ENCODE measurements at regions not wholly inside any gene's neighbourhood (a gene's known extent, or its start where the extent isn't known, plus 50 kb on each side); places are given as distances from the start of the nearest gene placed in this dataset.

DNA sequence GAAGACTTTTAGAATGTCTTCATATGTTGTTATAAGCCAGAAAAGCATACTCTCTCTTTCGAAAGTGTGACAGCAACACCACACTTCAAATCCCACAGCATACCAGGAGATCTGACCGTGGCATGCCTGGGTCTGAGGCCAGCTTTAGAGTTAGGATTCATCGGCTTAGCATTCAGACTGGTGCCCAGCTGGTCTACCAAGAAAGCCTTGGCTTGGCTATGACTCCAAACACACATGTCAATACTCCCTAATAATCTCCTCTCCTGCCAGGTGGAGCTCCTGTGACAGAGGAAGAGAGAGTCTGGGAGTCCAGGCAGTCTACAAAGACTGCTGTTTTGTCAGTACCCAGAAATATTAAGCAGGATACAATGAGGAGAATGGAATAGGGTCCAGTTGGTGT lies 77.1 kb upstream of the MAN1A1 start:
- 61% methylated on average over 3 of the region's 3 CpGs; no CpG with 5 or more reads in 1 of the 2 experiments for WGBS, 2 experiments (ENCODE audit: extremely low coverage in 1 of 2, insufficient coverage in 1 of 2, insufficient read length in 1 of 2, insufficient replicate concordance in 2 of 2, low coverage in 1 of 2, low lambda C conversion rate in 2 of 2, missing lambda C conversion rate in 1 of 2)
- CTCF ChIA-PET (ENCODE audit: partially characterized antibody): no interaction called here

More for the DNA sequence above, 77.1 kb upstream of the MAN1A1 start:
- Histone ChIP-seq H2AFZ (ENCODE audit: low read length) (0 out of 2 replicates have a peak overlapping the region, but pooled peaks have one; percentile 2), H2BK15ac (ENCODE audit: low read length) (no peak overlapping the region), H3K4me1 (replicated peaks in 1 of 4; ENCODE audit: control insufficient read depth in 3 of 4, insufficient read depth in 4 of 4, low read length in 3 of 4) (no peaks in the 10 kb centered on the region; a peak in 2 of 7 replicates), H3K4me2 (ENCODE audit: insufficient read depth in 1 of 2, low read depth in 2 of 2, low read length in 2 of 2) (no peak overlapping the region), H3K79me1 (ENCODE audit: low read depth, low read length) (no peaks in the 10 kb centered on the region), H3K56ac (replicated peaks; ENCODE audit: insufficient read length, low read depth, low read length) (no peak overlapping the region), H2BK12ac (ENCODE audit: low read depth, low read length) (no peak overlapping the region), H3K4me3 (ENCODE audit: extremely low read depth in 1 of 4, insufficient read depth in 2 of 4, low read depth in 3 of 4, low read length in 4 of 4) (no peak overlapping the region), H3K36me3 (ENCODE audit: control insufficient read depth in 2 of 4, insufficient read depth in 4 of 4, low read length in 3 of 4) (no peaks in the 10 kb centered on the region), H3K27me3 (replicated peaks in 1 of 4; ENCODE audit: control insufficient read depth in 3 of 4, extremely low read depth in 1 of 4, insufficient read depth in 3 of 4, low read length in 3 of 4) (no peaks in the 10 kb centered on the region), H3K9me3 (ENCODE audit: insufficient read depth in 2 of 2, low read depth in 1 of 2, low read length in 1 of 2) (no peaks in the 10 kb centered on the region), H3K9ac (replicated peaks in 1 of 4; ENCODE audit: extremely low read depth in 1 of 4, low read depth in 3 of 4, low read length in 3 of 4) (no peak overlapping the region), H4K5ac (ENCODE audit: insufficient read length, low read depth, low read length) (no peak overlapping the region), H2BK120ac (replicated peaks; ENCODE audit: low read depth, low read length) (no peak overlapping the region), H4K8ac (ENCODE audit: extremely low read depth, insufficient read depth, low read length) (no peak overlapping the region), H2BK20ac (ENCODE audit: low read length) (no peak overlapping the region), H3K4ac (replicated peaks; ENCODE audit: insufficient read length, low read depth, low read length) (no peak overlapping the region), H4K20me1 (replicated peaks in 1 of 2; ENCODE audit: control insufficient read depth in 1 of 2, insufficient read depth in 2 of 2, low read length in 2 of 2) (no peaks in the 10 kb centered on the region), H3K23me2 (ENCODE audit: low read depth, low read length) (no peaks in the 10 kb centered on the region), H3K23ac (ENCODE audit: insufficient read length) (no peak overlapping the region), H3K27ac (ENCODE audit: low read depth, low read length) (no peak overlapping the region), H3K79me2 (ENCODE audit: control insufficient read depth in 1 of 2, insufficient read depth in 2 of 2, low read length in 2 of 2) (no peaks in the 10 kb centered on the region), H3K18ac (ENCODE audit: extremely low read depth, low read length) (no peak overlapping the region), H3K14ac (ENCODE audit: insufficient read length) (no peak overlapping the region), H2AK5ac (ENCODE audit: low read depth, low read length) (no peak overlapping the region), H4K91ac (replicated peaks; ENCODE audit: insufficient read length, low read length) (no peak overlapping the region), H2BK5ac (ENCODE audit: low read depth, low read length) (no peak overlapping the region)
- POLR2A ChIA-PET (ENCODE audit: partially characterized antibody): no interaction called here
- DNase-seq (ENCODE audit: low read depth in 1 of 2, low spot score in 2 of 2) (no peak), FAIRE-seq (no peak)
- TF ChIP-seq, protein P1, sequence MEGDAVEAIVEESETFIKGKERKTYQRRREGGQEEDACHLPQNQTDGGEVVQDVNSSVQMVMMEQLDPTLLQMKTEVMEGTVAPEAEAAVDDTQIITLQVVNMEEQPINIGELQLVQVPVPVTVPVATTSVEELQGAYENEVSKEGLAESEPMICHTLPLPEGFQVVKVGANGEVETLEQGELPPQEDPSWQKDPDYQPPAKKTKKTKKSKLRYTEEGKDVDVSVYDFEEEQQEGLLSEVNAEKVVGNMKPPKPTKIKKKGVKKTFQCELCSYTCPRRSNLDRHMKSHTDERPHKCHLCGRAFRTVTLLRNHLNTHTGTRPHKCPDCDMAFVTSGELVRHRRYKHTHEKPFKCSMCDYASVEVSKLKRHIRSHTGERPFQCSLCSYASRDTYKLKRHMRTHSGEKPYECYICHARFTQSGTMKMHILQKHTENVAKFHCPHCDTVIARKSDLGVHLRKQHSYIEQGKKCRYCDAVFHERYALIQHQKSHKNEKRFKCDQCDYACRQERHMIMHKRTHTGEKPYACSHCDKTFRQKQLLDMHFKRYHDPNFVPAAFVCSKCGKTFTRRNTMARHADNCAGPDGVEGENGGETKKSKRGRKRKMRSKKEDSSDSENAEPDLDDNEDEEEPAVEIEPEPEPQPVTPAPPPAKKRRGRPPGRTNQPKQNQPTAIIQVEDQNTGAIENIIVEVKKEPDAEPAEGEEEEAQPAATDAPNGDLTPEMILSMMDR (IDR thresholded peaks at IDR 0.05; ENCODE audit: control extremely low read depth in 1 of 3, insufficient read depth in 1 of 3, low read depth in 1 of 3, low read length in 3 of 3): no peak
- TF ChIP-seq TAF7 (optimal IDR thresholded peaks at IDR 0.05; ENCODE audit: borderline replicate concordance, low read depth, low read length) (no peak), KDM4A (IDR thresholded peaks at IDR 0.05; ENCODE audit: low read depth, low read length, severe bottlenecking) (no peak), BCL11A (IDR thresholded peaks at IDR 0.05; ENCODE audit: low read depth in 2 of 2, low read length in 2 of 2) (no peak), SP2 (IDR thresholded peaks at IDR 0.05; ENCODE audit: low read length) (no peak), TBP (IDR thresholded peaks at IDR 0.05; ENCODE audit: low read depth, low read length) (no peak), RBBP5 (IDR thresholded peaks at IDR 0.05; ENCODE audit: borderline replicate concordance, low read depth, low read length) (no peak)
